Keratinocyte (primary cell): ENCODE measurements at regions not wholly inside any gene's neighbourhood (a gene's known extent, or its start where the extent isn't known, plus 50 kb on each side); places are given as distances from the start of the nearest gene placed in this dataset.

Source experiments
- DNase-seq: peaks from one replicate; pipeline ENCODE4 v3.0.0-alpha.2; 2011; ENCODE audit warnings: low read depth, missing footprints, low spot score
- FAIRE-seq: peaks from 2 replicates; lab custom pipeline; 2011; peaks lifted over from hg19 to GRCh38; lab: Jason Lieb, UNC
- H2AFZ ChIP-seq: 2 replicates; pipeline ENCODE4 v1.6.0; 2012; ENCODE audit warnings: low read length, control low read depth, inconsistent platforms; ENCODE audit not compliant: control insufficient read depth
- H3K27ac ChIP-seq: 2 replicates; pipeline ENCODE4 v1.5.1; 2011; ENCODE audit warnings: low read length; ENCODE audit not compliant: control insufficient read depth, insufficient read depth
- H3K27me3 ChIP-seq: 3 replicates; pipeline ENCODE4 v1.6.0; 2011; ENCODE audit warnings: low read length; ENCODE audit not compliant: control insufficient read depth, insufficient read depth; ENCODE audit errors: extremely low read depth
- H3K36me3 ChIP-seq, 2 experiments: 2 replicates in 1 of 2; 3 replicates in 1 of 2; pipeline ENCODE4 v1.5.1; 2011; ENCODE audit warnings: low read length in 2 of 2, mild to moderate bottlenecking in 1 of 2; ENCODE audit not compliant: control insufficient read depth in 2 of 2, insufficient read depth in 2 of 2; ENCODE audit errors: extremely low read depth in 1 of 2
- H3K4me1 ChIP-seq: 3 replicates; pipeline ENCODE4 v1.5.1; 2011; ENCODE audit warnings: low read length; ENCODE audit not compliant: control insufficient read depth, insufficient read depth; ENCODE audit errors: extremely low read depth
- H3K4me2 ChIP-seq: 3 replicates; pipeline ENCODE4 v1.6.0; 2011; ENCODE audit warnings: low read depth, low read length; ENCODE audit not compliant: control insufficient read depth, insufficient read depth; ENCODE audit errors: extremely low read depth
- H3K4me3 ChIP-seq, 3 experiments: fragments of 200-600 bp in 1 of 3; sonication (generic) in 1 of 3; 2 replicates in 2 of 3; 3 replicates in 1 of 3; pipeline ENCODE4 v1.5.1; 2011 to 2016; ENCODE audit warnings: low read length in 3 of 3, mild to moderate bottlenecking in 3 of 3, control low read depth in 2 of 3, inconsistent platforms in 1 of 3, low read depth in 1 of 3, mixed read lengths in 1 of 3, mixed run types in 1 of 3, moderate library complexity in 1 of 3; ENCODE audit not compliant: control insufficient read depth in 2 of 3, insufficient read depth in 2 of 3; ENCODE audit errors: extremely low read depth in 1 of 3
- H3K79me2 ChIP-seq: 2 replicates; pipeline ENCODE4 v1.6.0; 2012; ENCODE audit warnings: low read length; ENCODE audit not compliant: control insufficient read depth, insufficient read depth
- H3K9ac ChIP-seq: 3 replicates; pipeline ENCODE4 v1.6.0; 2011; ENCODE audit warnings: low read length; ENCODE audit not compliant: control insufficient read depth, insufficient read depth; ENCODE audit errors: extremely low read depth
- H3K9me1 ChIP-seq: 3 replicates; pipeline ENCODE4 v1.6.0; 2011; ENCODE audit warnings: low read length; ENCODE audit not compliant: control insufficient read depth, insufficient read depth; ENCODE audit errors: extremely low read depth
- H3K9me3 ChIP-seq: 2 replicates; pipeline ENCODE4 v1.5.1; 2012; ENCODE audit warnings: low read depth, low read length; ENCODE audit not compliant: control insufficient read depth
- H4K20me1 ChIP-seq: 3 replicates; pipeline ENCODE4 v1.6.0; 2011; ENCODE audit warnings: low read length; ENCODE audit not compliant: control insufficient read depth, insufficient read depth; ENCODE audit errors: extremely low read depth
- EZH2 ChIP-seq: IDR thresholded peaks from one replicate; pipeline ENCODE4 v1.6.1; 2012; ENCODE audit warnings: inconsistent platforms, mild to moderate bottlenecking, low read length, moderate library complexity
- dilution Hi-C: fragments of 300-500 bp; cut with MboI; formaldehyde crosslinking; loops from one replicate; pipeline ENCODE4 v1.7.0; 2020; ENCODE audit warnings: low sequenced_read_pairs; ENCODE audit not compliant: extremely low pct_ligation_motif_present
- TF ChIP-seq, protein P1 (sequence below), 3 experiments: IDR thresholded peaks in 1 of 3; conservative IDR thresholded peaks in 1 of 3; optimal IDR thresholded peaks in 1 of 3; 2 replicates in 2 of 3; 3 replicates in 1 of 3; pipeline versions ENCODE3 to v1.5.1; 2011; ENCODE audit warnings: low read length in 3 of 3, mild to moderate bottlenecking in 3 of 3, moderate library complexity in 2 of 3, control low read depth in 1 of 3, inconsistent platforms in 1 of 3; ENCODE audit not compliant: insufficient read depth in 2 of 3; ENCODE audit errors: extremely low read depth in 1 of 3

DNA sequence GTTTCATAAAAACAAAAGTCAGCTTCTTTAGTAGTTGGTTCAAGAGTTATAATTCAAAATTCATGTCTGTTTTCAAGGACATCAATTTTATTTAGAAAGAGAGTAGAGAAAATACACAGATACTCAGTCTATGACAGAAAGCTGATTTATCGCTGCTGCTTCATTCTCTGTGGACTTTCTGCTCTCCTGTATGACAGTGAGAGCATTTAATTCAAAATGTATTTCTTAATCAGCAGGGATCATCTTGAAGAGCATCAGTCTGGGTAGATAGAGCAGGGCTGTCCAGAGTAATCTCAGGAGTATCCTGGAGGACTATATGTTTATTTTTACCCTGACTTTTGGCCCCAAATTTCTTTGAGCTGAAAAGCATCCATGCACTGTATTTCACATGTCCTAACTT, 1676.7 kb downstream of the REEP3 start:
- no peak overlapping the region for H3K4me3 ChIP-seq
- dilution Hi-C loops: no loop called here
- no peaks in the 10 kb centered on the region for H3K9me3 ChIP-seq
- H3K27me3 ChIP-seq: no peaks in the 10 kb centered on the region
- H3K36me3 ChIP-seq: no peaks in the 10 kb centered on the region
- H3K4me2 ChIP-seq: no peak overlapping the region
- FAIRE-seq: no peak
- no peaks in the 10 kb centered on the region for H4K20me1 ChIP-seq
- no peak overlapping the region for H2AFZ ChIP-seq
- TF ChIP-seq EZH2: no peak
- TF ChIP-seq, protein P1, sequence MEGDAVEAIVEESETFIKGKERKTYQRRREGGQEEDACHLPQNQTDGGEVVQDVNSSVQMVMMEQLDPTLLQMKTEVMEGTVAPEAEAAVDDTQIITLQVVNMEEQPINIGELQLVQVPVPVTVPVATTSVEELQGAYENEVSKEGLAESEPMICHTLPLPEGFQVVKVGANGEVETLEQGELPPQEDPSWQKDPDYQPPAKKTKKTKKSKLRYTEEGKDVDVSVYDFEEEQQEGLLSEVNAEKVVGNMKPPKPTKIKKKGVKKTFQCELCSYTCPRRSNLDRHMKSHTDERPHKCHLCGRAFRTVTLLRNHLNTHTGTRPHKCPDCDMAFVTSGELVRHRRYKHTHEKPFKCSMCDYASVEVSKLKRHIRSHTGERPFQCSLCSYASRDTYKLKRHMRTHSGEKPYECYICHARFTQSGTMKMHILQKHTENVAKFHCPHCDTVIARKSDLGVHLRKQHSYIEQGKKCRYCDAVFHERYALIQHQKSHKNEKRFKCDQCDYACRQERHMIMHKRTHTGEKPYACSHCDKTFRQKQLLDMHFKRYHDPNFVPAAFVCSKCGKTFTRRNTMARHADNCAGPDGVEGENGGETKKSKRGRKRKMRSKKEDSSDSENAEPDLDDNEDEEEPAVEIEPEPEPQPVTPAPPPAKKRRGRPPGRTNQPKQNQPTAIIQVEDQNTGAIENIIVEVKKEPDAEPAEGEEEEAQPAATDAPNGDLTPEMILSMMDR (optimal IDR thresholded peaks at IDR 0.05 in 1 of 3, IDR thresholded peaks at IDR 0.05 in 1 of 3, conservative IDR thresholded peaks at IDR 0.05 in 1 of 3; ENCODE audit: extremely low read depth in 1 of 3, insufficient read depth in 2 of 3, low read length in 3 of 3): no peak
- DNase-seq: no peak
- H3K79me2 ChIP-seq: no peaks in the 10 kb centered on the region
- no peaks in the 10 kb centered on the region for H3K4me1 ChIP-seq
- no peaks in the 10 kb centered on the region for H3K9me1 ChIP-seq
- no peak overlapping the region for H3K27ac ChIP-seq
- H3K9ac ChIP-seq: no peak overlapping the region

DNA sequence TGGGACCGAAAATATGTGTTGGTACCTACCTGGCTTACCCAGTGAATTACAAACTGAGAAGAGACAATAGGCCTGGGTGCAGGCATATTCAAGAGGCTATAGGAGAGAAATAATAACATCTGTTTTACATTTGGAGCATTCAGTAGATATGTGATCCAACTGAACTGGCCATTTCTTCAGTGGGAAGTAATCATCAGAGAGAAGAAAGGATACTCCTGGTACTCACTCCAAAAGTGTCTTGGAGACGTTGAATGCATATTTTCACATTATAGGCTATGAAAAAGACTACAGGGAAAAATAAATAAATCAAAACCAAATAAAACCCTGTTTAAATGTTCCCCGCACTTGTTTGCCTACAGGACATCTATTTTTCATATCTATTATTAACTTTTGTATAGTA, 1680.3 kb downstream of the REEP3 start:
- H3K4me3 ChIP-seq: no peak overlapping the region
- FAIRE-seq (no peak), DNase-seq (no peak)
- H3K9me1 ChIP-seq: no peaks in the 10 kb centered on the region
- TF ChIP-seq, protein P1 (optimal IDR thresholded peaks at IDR 0.05 in 1 of 3, IDR thresholded peaks at IDR 0.05 in 1 of 3, conservative IDR thresholded peaks at IDR 0.05 in 1 of 3; ENCODE audit: extremely low read depth in 1 of 3, insufficient read depth in 2 of 3, low read length in 3 of 3): no peak
- TF ChIP-seq EZH2: no peak
- H3K9ac ChIP-seq: no peak overlapping the region
- no peak overlapping the region for H3K4me2 ChIP-seq
- dilution Hi-C loops: no loop called here
- H3K79me2 ChIP-seq: no peaks in the 10 kb centered on the region
- no peak overlapping the region for H3K27ac ChIP-seq
- H3K36me3 ChIP-seq: no peaks in the 10 kb centered on the region
- H4K20me1 ChIP-seq: no peaks in the 10 kb centered on the region
- H3K27me3 ChIP-seq: no peaks in the 10 kb centered on the region
- no peaks in the 10 kb centered on the region for H3K4me1 ChIP-seq
- no peaks in the 10 kb centered on the region for H3K9me3 ChIP-seq
- no peak overlapping the region for H2AFZ ChIP-seq
